ENCODE measurements at regions not wholly inside any gene's neighbourhood (a gene's known extent, or its start where the extent isn't known, plus 50 kb on each side); places are given as distances from the start of the nearest gene placed in this dataset.

- Mint-ChIP-seq H3K27ac (ENCODE audit: unreplicated experiment) (no peak overlapping the region), H3K4me1 (ENCODE audit: unreplicated experiment) (no peaks in the 10 kb centered on the region), H3K27me3 (ENCODE audit: unreplicated experiment) (no peaks in the 10 kb centered on the region), H3K9me3 (ENCODE audit: unreplicated experiment) (peaks cover 19% of the 10 kb centered on the region), H3K36me3 (ENCODE audit: unreplicated experiment) (no peaks in the 10 kb centered on the region), H3K4me3 (ENCODE audit: unreplicated experiment) (no peak overlapping the region)
- no peak for DNase-seq (ENCODE audit: extremely low spot score, unreplicated experiment)
- TF ChIP-seq CTCF (IDR thresholded peaks at IDR 0.05): no peak
Measured at GRCh38 chr4:189305500-189305899, 635.2 kb upstream of the FRG1 start.

- Mint-ChIP-seq H3K27ac (ENCODE audit: unreplicated experiment) (no peak overlapping the region), H3K4me1 (ENCODE audit: unreplicated experiment) (no peaks in the 10 kb centered on the region), H3K27me3 (ENCODE audit: unreplicated experiment) (no peaks in the 10 kb centered on the region), H3K4me3 (ENCODE audit: unreplicated experiment) (no peak overlapping the region), H3K9me3 (ENCODE audit: unreplicated experiment) (peaks cover 9% of the 10 kb centered on the region), H3K36me3 (ENCODE audit: unreplicated experiment) (no peaks in the 10 kb centered on the region)
- no peak for TF ChIP-seq CTCF (IDR thresholded peaks at IDR 0.05)
- no peak for DNase-seq (ENCODE audit: extremely low spot score, unreplicated experiment)
Measured at GRCh38 chr4:189311251-189311650, 629.4 kb upstream of the FRG1 start.

- no peaks in the 10 kb centered on the region for H3K4me1 Mint-ChIP-seq (ENCODE audit: unreplicated experiment)
- H3K36me3 Mint-ChIP-seq (ENCODE audit: unreplicated experiment): no peaks in the 10 kb centered on the region
- no peak overlapping the region for H3K27ac Mint-ChIP-seq (ENCODE audit: unreplicated experiment)
- no peak for DNase-seq (ENCODE audit: extremely low spot score, unreplicated experiment)
- H3K27me3 Mint-ChIP-seq (ENCODE audit: unreplicated experiment): no peaks in the 10 kb centered on the region
- no peak for TF ChIP-seq CTCF (IDR thresholded peaks at IDR 0.05)
- H3K9me3 Mint-ChIP-seq (ENCODE audit: unreplicated experiment): peaks cover 14% of the 10 kb centered on the region
- H3K4me3 Mint-ChIP-seq (ENCODE audit: unreplicated experiment): no peak overlapping the region
Measured at GRCh38 chr4:189313064-189313463, 627.6 kb upstream of the FRG1 start.

- Mint-ChIP-seq H3K9me3 (ENCODE audit: unreplicated experiment) (peaks cover 21% of the 10 kb centered on the region), H3K4me1 (ENCODE audit: unreplicated experiment) (no peaks in the 10 kb centered on the region), H3K27me3 (ENCODE audit: unreplicated experiment) (no peaks in the 10 kb centered on the region), H3K36me3 (ENCODE audit: unreplicated experiment) (no peaks in the 10 kb centered on the region), H3K27ac (ENCODE audit: unreplicated experiment) (no peak overlapping the region), H3K4me3 (ENCODE audit: unreplicated experiment) (no peak overlapping the region)
- TF ChIP-seq CTCF (IDR thresholded peaks at IDR 0.05): no peak
- no peak for DNase-seq (ENCODE audit: extremely low spot score, unreplicated experiment)
Measured at GRCh38 chr4:189313861-189314513, 626.7 kb upstream of the FRG1 start.

- Mint-ChIP-seq H3K4me3 (ENCODE audit: unreplicated experiment) (no peak overlapping the region), H3K36me3 (ENCODE audit: unreplicated experiment) (no peaks in the 10 kb centered on the region), H3K4me1 (ENCODE audit: unreplicated experiment) (no peaks in the 10 kb centered on the region), H3K27ac (ENCODE audit: unreplicated experiment) (no peak overlapping the region), H3K9me3 (ENCODE audit: unreplicated experiment) (peaks cover 51% of the 10 kb centered on the region), H3K27me3 (ENCODE audit: unreplicated experiment) (no peaks in the 10 kb centered on the region)
- no peak for DNase-seq (ENCODE audit: extremely low spot score, unreplicated experiment)
- no peak for TF ChIP-seq CTCF (IDR thresholded peaks at IDR 0.05)
Measured at GRCh38 chr4:189322426-189322825, 618.2 kb upstream of the FRG1 start.

All from osteocyte (in vitro differentiated cells).